ENCODE measurements at regions not wholly inside any gene's neighbourhood (a gene's known extent, or its start where the extent isn't known, plus 50 kb on each side); places are given as distances from the start of the nearest gene placed in this dataset.

GRCh38 chr10:78954689-78955088 lies 114.1 kb upstream of the ZMIZ1 start:
- no peak for TF ChIP-seq EZH2phosphoT487 (IDR thresholded peaks at IDR 0.05; ENCODE audit: borderline replicate concordance, low read length)
- TF ChIP-seq, protein P1, sequence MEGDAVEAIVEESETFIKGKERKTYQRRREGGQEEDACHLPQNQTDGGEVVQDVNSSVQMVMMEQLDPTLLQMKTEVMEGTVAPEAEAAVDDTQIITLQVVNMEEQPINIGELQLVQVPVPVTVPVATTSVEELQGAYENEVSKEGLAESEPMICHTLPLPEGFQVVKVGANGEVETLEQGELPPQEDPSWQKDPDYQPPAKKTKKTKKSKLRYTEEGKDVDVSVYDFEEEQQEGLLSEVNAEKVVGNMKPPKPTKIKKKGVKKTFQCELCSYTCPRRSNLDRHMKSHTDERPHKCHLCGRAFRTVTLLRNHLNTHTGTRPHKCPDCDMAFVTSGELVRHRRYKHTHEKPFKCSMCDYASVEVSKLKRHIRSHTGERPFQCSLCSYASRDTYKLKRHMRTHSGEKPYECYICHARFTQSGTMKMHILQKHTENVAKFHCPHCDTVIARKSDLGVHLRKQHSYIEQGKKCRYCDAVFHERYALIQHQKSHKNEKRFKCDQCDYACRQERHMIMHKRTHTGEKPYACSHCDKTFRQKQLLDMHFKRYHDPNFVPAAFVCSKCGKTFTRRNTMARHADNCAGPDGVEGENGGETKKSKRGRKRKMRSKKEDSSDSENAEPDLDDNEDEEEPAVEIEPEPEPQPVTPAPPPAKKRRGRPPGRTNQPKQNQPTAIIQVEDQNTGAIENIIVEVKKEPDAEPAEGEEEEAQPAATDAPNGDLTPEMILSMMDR (conservative IDR thresholded peaks at IDR 0.05; ENCODE audit: low read depth, low read length), result no peak

Measured in PC-3 (cell line).